IPS-NIHi11 (cell line): ENCODE measurements at regions not wholly inside any gene's neighbourhood (a gene's known extent, or its start where the extent isn't known, plus 50 kb on each side); places are given as distances from the start of the nearest gene placed in this dataset.
A peak's percentile ranks its signal among the peaks of the same experiment; 100 is the strongest.
"Not testable (repeated sequence)": the region's sequence is repeated elsewhere in the genome, so short reads cannot be mapped to it uniquely, and the experiment has no call there.

Source experiments
- DNase-seq: peaks from one replicate; pipeline ENCODE4 v3.0.0; 2012; ENCODE audit warnings: mixed read lengths, low spot score

GRCh38 chr20:48490961-48491831 is 336.6 kb downstream of the PREX1 start:
- DNase-seq, result no peak

GRCh38 chr20:48490341-48490740 is 337.5 kb downstream of the PREX1 start:
- DNase-seq, result not testable (repeated sequence)

- DNase-seq, result no peak
Observed at GRCh38 chr20:48489656-48490055, 338.1 kb downstream of the PREX1 start.

- no peak for DNase-seq
Observed at GRCh38 chr20:48489046-48489463, 338.7 kb downstream of the PREX1 start.

- not testable (repeated sequence) for DNase-seq
Observed at GRCh38 chr20:48488334-48489034, 339.3 kb downstream of the PREX1 start.

GRCh38 chr20:48486065-48486464 is 341.7 kb downstream of the PREX1 start:
- DNase-seq, result no peak

GRCh38 chr20:48485153-48485552 is 342.6 kb downstream of the PREX1 start:
- DNase-seq, result not testable (repeated sequence)

GRCh38 chr20:48483334-48484066 is 344.3 kb downstream of the PREX1 start:
- DNase-seq, result no peak

- DNase-seq, result no peak
Observed at GRCh38 chr20:48482790-48483189, 345.0 kb downstream of the PREX1 start.

- no peak for DNase-seq
Observed at GRCh38 chr20:48480216-48480772, 347.5 kb downstream of the PREX1 start.

- no peak for DNase-seq
Observed at GRCh38 chr20:48478806-48479585, 348.8 kb downstream of the PREX1 start.

GRCh38 chr20:48478370-48478769 is 349.4 kb downstream of the PREX1 start:
- no peak for DNase-seq

- no peak for DNase-seq
Observed at GRCh38 chr20:48476854-48477253, 350.9 kb downstream of the PREX1 start.

GRCh38 chr20:48474022-48474421 is 353.8 kb downstream of the PREX1 start:
- DNase-seq, result no peak

GRCh38 chr20:48471759-48472408 is 355.9 kb downstream of the PREX1 start:
- no peak for DNase-seq

- DNase-seq, result no peak
Observed at GRCh38 chr20:48471176-48471575, 356.6 kb downstream of the PREX1 start.

- no peak for DNase-seq
Observed at GRCh38 chr20:48470141-48470540, 357.7 kb downstream of the PREX1 start.

GRCh38 chr20:48469026-48469425 is 358.8 kb downstream of the PREX1 start:
- DNase-seq, result no peak

GRCh38 chr20:48468571-48468970 is 359.2 kb downstream of the PREX1 start:
- DNase-seq, result no peak

GRCh38 chr20:48467622-48468021 is 360.2 kb downstream of the PREX1 start:
- peak; percentile 68 for DNase-seq

GRCh38 chr20:48465271-48465670 is 362.5 kb downstream of the PREX1 start:
- no peak for DNase-seq
